MCF 10A (cell line): ENCODE measurements at regions not wholly inside any gene's neighbourhood (a gene's known extent, or its start where the extent isn't known, plus 50 kb on each side); places are given as distances from the start of the nearest gene placed in this dataset.

Experiments used
- BruUV-seq: library from RNA; stranded (reverse); fragments of 400-500 nt; replicated peaks from 2 replicates; lab custom pipeline; 2021; lab: Mats Ljungman, UMichigan
- CTCF ChIA-PET: fragments of 300-600 bp; sonication (Branson Sonifier 250); formaldehyde crosslinking; extraction: SDS; loops from one replicate; lab custom pipeline; 2021; ENCODE audit warnings: antibody characterized with exemption, inconsistent platforms; lab: Yijun Ruan, JAX
- POLR2A ChIA-PET: fragments of 300-600, 350-650 bp; sonication (Branson Sonifier 250); formaldehyde crosslinking; extraction: SDS; loops from one replicate; lab custom pipeline; 2020; ENCODE audit warnings: antibody characterized with exemption, inconsistent platforms; lab: Yijun Ruan, JAX
- DNase-seq: peaks from one replicate; pipeline ENCODE4 v3.0.0-alpha.2; 2018; ENCODE audit not compliant: unreplicated experiment
- H3K27ac Mint-ChIP-seq: one replicate; pipeline ENCODE4 v1.8.0; 2022; ENCODE audit warnings: mild to moderate bottlenecking, low read depth, mixed read lengths; ENCODE audit not compliant: unreplicated experiment
- H3K27me3 Mint-ChIP-seq: one replicate; pipeline ENCODE4 v1.8.0; 2022; ENCODE audit warnings: mixed read lengths; ENCODE audit not compliant: insufficient read depth, unreplicated experiment
- H3K36me3 Mint-ChIP-seq: one replicate; pipeline ENCODE4 v1.8.0; 2022; ENCODE audit warnings: mild to moderate bottlenecking, moderate library complexity, mixed read lengths; ENCODE audit not compliant: insufficient read depth, unreplicated experiment
- H3K4me1 Mint-ChIP-seq: one replicate; pipeline ENCODE4 v1.8.0; 2022; ENCODE audit warnings: mixed read lengths; ENCODE audit not compliant: insufficient read depth, unreplicated experiment
- H3K4me3 Mint-ChIP-seq: one replicate; pipeline ENCODE4 v1.8.0; 2022; ENCODE audit warnings: mild to moderate bottlenecking, moderate library complexity, mixed read lengths; ENCODE audit not compliant: unreplicated experiment
- H3K9me3 Mint-ChIP-seq: one replicate; pipeline ENCODE4 v1.8.0; 2022; ENCODE audit warnings: mixed read lengths; ENCODE audit not compliant: unreplicated experiment
- intact Hi-C: fragments of 100-400 bp; cut with micrococcal nuclease; formaldehyde crosslinking; loops from 2 replicates; pipeline ENCODE4 v1.14.1; 2022
- TF ChIP-seq, protein P1 (sequence below): fragments of 200-600 bp; IDR thresholded peaks from one replicate; pipeline ENCODE4 v1.8.0; 2022; ENCODE audit warnings: antibody characterized with exemption, mild to moderate bottlenecking; ENCODE audit not compliant: unreplicated experiment

DNA sequence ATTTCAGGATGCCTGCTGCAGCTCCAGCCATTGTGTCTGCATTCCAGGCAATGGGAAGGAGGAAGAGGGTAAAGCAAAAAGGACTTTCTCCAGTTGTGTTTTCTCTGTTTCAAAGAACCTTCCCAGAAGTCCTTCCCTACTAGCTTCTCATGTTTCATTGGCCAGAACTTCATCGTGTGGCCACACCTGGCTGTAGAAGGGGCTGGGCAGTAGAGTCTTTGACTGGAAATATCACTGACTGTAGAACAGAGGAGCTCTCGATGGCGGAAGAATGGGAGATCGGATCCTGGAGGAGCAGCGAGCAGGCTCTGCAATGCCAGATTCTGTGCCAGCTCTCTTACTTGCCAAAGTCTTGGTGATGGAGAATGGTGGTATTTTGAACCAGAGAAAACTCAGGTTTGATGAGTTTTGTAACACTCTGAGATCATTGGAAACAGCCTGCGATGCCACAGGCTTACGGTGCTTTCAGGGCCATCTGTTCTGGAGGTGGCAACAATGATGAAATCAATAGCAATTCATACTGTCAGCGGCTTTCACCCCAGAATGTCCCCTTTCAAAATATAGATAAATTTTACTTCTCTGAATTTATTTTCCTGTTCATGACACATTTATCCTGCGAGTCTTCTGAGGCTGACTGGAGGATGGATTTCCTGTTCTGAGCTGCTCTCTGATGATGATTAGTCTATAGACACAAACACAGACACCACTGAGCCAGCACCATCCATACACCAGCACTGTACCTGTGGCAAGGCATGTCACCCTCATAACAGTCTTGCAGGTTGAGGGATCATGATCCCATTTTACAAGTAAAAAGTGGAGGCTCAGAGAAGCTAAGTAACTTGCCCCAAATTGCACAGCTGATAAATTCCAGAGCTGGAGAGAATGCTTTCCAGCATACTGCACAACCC lies 204.2 kb downstream of the EMX2 start:
- no peaks in the 10 kb centered on the region for H3K4me1 Mint-ChIP-seq
- H3K36me3 Mint-ChIP-seq, result no peaks in the 10 kb centered on the region
- TF ChIP-seq, protein P1, sequence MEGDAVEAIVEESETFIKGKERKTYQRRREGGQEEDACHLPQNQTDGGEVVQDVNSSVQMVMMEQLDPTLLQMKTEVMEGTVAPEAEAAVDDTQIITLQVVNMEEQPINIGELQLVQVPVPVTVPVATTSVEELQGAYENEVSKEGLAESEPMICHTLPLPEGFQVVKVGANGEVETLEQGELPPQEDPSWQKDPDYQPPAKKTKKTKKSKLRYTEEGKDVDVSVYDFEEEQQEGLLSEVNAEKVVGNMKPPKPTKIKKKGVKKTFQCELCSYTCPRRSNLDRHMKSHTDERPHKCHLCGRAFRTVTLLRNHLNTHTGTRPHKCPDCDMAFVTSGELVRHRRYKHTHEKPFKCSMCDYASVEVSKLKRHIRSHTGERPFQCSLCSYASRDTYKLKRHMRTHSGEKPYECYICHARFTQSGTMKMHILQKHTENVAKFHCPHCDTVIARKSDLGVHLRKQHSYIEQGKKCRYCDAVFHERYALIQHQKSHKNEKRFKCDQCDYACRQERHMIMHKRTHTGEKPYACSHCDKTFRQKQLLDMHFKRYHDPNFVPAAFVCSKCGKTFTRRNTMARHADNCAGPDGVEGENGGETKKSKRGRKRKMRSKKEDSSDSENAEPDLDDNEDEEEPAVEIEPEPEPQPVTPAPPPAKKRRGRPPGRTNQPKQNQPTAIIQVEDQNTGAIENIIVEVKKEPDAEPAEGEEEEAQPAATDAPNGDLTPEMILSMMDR, result no peak
- no peak overlapping the region for H3K27ac Mint-ChIP-seq
- CTCF ChIA-PET, result interaction anchor here (0.6 kb wide), 1 partner anchor 223 kb away, joined by 3 read pairs; no protein-coding TSS in a partner anchor
- no peak for DNase-seq
- POLR2A ChIA-PET, result interaction anchor here (0.6 to 1.0 kb wide), 4 partner anchors 16 to 396 kb away, joined by 3 to 4 read pairs (median 3); no protein-coding TSS in a partner anchor
- intact Hi-C loops, result no loop called here
- BruUV-seq, result no TSS peak
- H3K27me3 Mint-ChIP-seq, result no peaks in the 10 kb centered on the region
- H3K4me3 Mint-ChIP-seq, result no peak overlapping the region
- no peaks in the 10 kb centered on the region for H3K9me3 Mint-ChIP-seq

DNA sequence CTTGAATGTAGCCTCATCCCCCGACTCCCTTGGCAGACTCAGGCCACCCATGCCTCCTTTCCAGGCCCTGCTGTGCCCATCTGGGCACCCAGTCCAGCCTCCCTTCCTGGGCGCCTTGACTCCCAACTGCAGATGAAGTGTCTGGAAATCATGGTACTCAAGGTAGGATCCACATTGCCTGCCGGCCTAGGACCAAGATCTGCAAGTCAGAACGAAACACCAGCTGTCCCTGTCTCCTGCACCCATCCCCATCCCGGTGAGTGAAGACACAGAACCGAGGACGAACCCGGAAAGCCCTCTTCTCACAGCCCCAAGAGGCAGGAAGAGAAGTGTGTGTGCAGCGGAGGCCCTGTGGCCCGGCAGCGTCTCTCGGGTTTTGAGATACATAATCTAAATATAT lies 205.1 kb downstream of the EMX2 start:
- no peaks in the 10 kb centered on the region for H3K27me3 Mint-ChIP-seq
- BruUV-seq, result no TSS peak
- H3K9me3 Mint-ChIP-seq, result no peaks in the 10 kb centered on the region
- no peak for DNase-seq
- CTCF ChIA-PET, result no interaction called here
- intact Hi-C loops, result no loop called here
- TF ChIP-seq, protein P1, result no peak
- POLR2A ChIA-PET, result no interaction called here
- H3K36me3 Mint-ChIP-seq, result no peaks in the 10 kb centered on the region
- H3K4me3 Mint-ChIP-seq, result no peak overlapping the region
- no peaks in the 10 kb centered on the region for H3K4me1 Mint-ChIP-seq
- no peak overlapping the region for H3K27ac Mint-ChIP-seq

DNA sequence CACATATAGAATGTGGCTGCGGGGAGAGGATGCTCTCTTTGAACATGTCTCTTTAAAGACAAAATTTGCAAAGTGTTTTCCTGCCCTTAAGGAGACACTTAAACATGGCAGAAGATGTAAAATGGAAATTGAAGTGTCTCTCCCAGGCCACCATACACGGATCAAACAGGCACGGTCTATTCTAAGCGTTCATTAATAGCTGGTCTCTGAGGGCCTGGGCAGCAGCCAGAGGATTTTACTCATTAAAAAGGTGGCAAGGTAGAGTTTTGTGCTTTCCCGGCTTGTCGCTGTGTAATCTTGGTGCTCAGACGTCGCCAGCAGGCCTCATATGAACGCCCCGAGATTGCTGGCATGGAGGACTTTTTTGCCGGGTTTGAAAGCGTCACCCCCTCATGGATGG lies 205.5 kb downstream of the EMX2 start:
- intact Hi-C loops, result no loop called here
- H3K4me3 Mint-ChIP-seq, result no peak overlapping the region
- no peaks in the 10 kb centered on the region for H3K27me3 Mint-ChIP-seq
- no peaks in the 10 kb centered on the region for H3K36me3 Mint-ChIP-seq
- no peaks in the 10 kb centered on the region for H3K4me1 Mint-ChIP-seq
- H3K27ac Mint-ChIP-seq, result no peak overlapping the region
- ChIA-PET CTCF (no interaction called here), POLR2A (no interaction called here)
- BruUV-seq, result no TSS peak
- TF ChIP-seq, protein P1, result no peak
- no peaks in the 10 kb centered on the region for H3K9me3 Mint-ChIP-seq
- DNase-seq, result no peak

DNA sequence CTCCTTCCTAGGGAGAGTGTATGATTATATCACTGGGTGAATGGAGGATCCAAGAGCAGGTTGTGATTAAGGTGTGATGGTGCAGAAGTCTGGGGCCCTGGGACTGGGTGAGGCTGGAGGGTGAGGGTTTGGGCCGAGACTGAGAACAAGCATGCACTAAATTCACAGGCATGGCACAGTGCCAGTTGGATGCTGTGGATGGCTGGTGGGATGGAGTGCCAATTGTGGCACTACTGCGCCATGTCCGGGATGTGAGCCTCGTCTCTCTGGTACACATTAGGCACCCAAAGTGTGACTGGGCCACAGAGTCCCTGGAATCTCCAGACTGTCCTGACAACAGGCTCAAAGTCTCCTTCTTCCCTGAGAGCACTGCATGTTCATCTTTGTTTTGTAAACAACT lies 208.1 kb downstream of the EMX2 start:
- Mint-ChIP-seq H3K4me1 (no peaks in the 10 kb centered on the region), H3K27ac (no peak overlapping the region), H3K4me3 (no peak overlapping the region), H3K27me3 (no peaks in the 10 kb centered on the region), H3K9me3 (no peaks in the 10 kb centered on the region), H3K36me3 (no peaks in the 10 kb centered on the region)
- no peak for DNase-seq
- TF ChIP-seq, protein P1, result no peak
- POLR2A ChIA-PET, result no interaction called here
- CTCF ChIA-PET, result no interaction called here
- BruUV-seq, result no TSS peak
- intact Hi-C loops, result loop anchor here (5.0 kb wide), 1 partner anchor 213 kb away; no protein-coding TSS in a partner anchor
